Stimulated activated memory B cell treated with anti-CD40 and anti-IgM and Interleukin-4, amounts not matched to agents 10 μg/mL and 1 μg/mL and 100 μg/mL, for 72 hours (primary cell): ENCODE measurements at regions not wholly inside any gene's neighbourhood (a gene's known extent, or its start where the extent isn't known, plus 50 kb on each side); places are given as distances from the start of the nearest gene placed in this dataset.

Experiments
- ATAC-seq: fragments of 150-1000 bp; cut with Tn5 transposase; 2 replicates; pipeline ENCODE4 v1.10.0; 2021
- H3K27ac Mint-ChIP-seq: one replicate; pipeline ENCODE4 v1.8.0; 2022; ENCODE audit warnings: mild to moderate bottlenecking, mixed read lengths
- H3K27me3 Mint-ChIP-seq: one replicate; pipeline ENCODE4 v1.8.0; 2022; ENCODE audit warnings: mixed read lengths
- H3K36me3 Mint-ChIP-seq: one replicate; pipeline ENCODE4 v1.8.0; 2022; ENCODE audit warnings: mixed read lengths
- H3K4me1 Mint-ChIP-seq: one replicate; pipeline ENCODE4 v1.8.0; 2022; ENCODE audit warnings: mixed read lengths
- H3K4me3 Mint-ChIP-seq: one replicate; pipeline ENCODE4 v1.8.0; 2022; ENCODE audit warnings: mild to moderate bottlenecking, moderate library complexity, mixed read lengths
- H3K9me3 Mint-ChIP-seq: one replicate; pipeline ENCODE4 v1.8.0; 2022; ENCODE audit warnings: mixed read lengths

GRCh38 chr3:177286034-177286433 is 88.8 kb upstream of the TBL1XR1 start:
- Mint-ChIP-seq H3K4me3 (no peak overlapping the region), H3K27ac (no peak overlapping the region), H3K27me3 (no peaks in the 10 kb centered on the region), H3K9me3 (no peaks in the 10 kb centered on the region), H3K4me1 (peaks cover 29% of the 10 kb centered on the region), H3K36me3 (peaks cover under 1% of the 10 kb centered on the region)
- no peak for ATAC-seq

GRCh38 chr3:177287231-177287630 is 89.9 kb upstream of the TBL1XR1 start:
- ATAC-seq: no peak
- H3K27ac Mint-ChIP-seq: peak overlapping the region; percentile 3
- H3K9me3 Mint-ChIP-seq: no peaks in the 10 kb centered on the region
- H3K4me1 Mint-ChIP-seq: peaks cover 17% of the 10 kb centered on the region
- H3K27me3 Mint-ChIP-seq: no peaks in the 10 kb centered on the region
- no peak overlapping the region for H3K4me3 Mint-ChIP-seq
- no peaks in the 10 kb centered on the region for H3K36me3 Mint-ChIP-seq

- Mint-ChIP-seq H3K4me3 (no peak overlapping the region), H3K27ac (no peak overlapping the region), H3K36me3 (no peaks in the 10 kb centered on the region), H3K9me3 (no peaks in the 10 kb centered on the region), H3K27me3 (no peaks in the 10 kb centered on the region), H3K4me1 (peaks cover 14% of the 10 kb centered on the region)
- no peak for ATAC-seq
These were observed 93.4 kb upstream of the TBL1XR1 start for GRCh38 chr3:177290633-177291032.

- H3K4me3 Mint-ChIP-seq: no peak overlapping the region
- ATAC-seq: no peak
These were observed 96.9 kb upstream of the TBL1XR1 start for GRCh38 chr3:177294221-177294620.

GRCh38 chr3:177295116-177295515 is 97.8 kb upstream of the TBL1XR1 start:
- no peak overlapping the region for H3K4me3 Mint-ChIP-seq
- no peak overlapping the region for H3K27ac Mint-ChIP-seq
- no peak for ATAC-seq
- H3K4me1 Mint-ChIP-seq: peaks cover 7% of the 10 kb centered on the region
- no peaks in the 10 kb centered on the region for H3K9me3 Mint-ChIP-seq
- H3K36me3 Mint-ChIP-seq: no peaks in the 10 kb centered on the region
- H3K27me3 Mint-ChIP-seq: no peaks in the 10 kb centered on the region

More at GRCh38 chr3:177294221-177294620, 96.9 kb upstream of the TBL1XR1 start:
- no peaks in the 10 kb centered on the region for H3K36me3 Mint-ChIP-seq
- no peaks in the 10 kb centered on the region for H3K27me3 Mint-ChIP-seq
- H3K27ac Mint-ChIP-seq: no peak overlapping the region
- H3K9me3 Mint-ChIP-seq: no peaks in the 10 kb centered on the region
- H3K4me1 Mint-ChIP-seq: peaks cover 7% of the 10 kb centered on the region

- no peaks in the 10 kb centered on the region for H3K36me3 Mint-ChIP-seq
- no peaks in the 10 kb centered on the region for H3K9me3 Mint-ChIP-seq
- no peaks in the 10 kb centered on the region for H3K27me3 Mint-ChIP-seq
- no peak overlapping the region for H3K27ac Mint-ChIP-seq
- no peak overlapping the region for H3K4me3 Mint-ChIP-seq
- ATAC-seq: no peak
- peaks cover 17% of the 10 kb centered on the region for H3K4me1 Mint-ChIP-seq
These were observed 102.0 kb upstream of the TBL1XR1 start for GRCh38 chr3:177299250-177299649.

- Mint-ChIP-seq H3K9me3 (no peaks in the 10 kb centered on the region), H3K4me1 (peaks cover 23% of the 10 kb centered on the region), H3K4me3 (no peak overlapping the region), H3K36me3 (no peaks in the 10 kb centered on the region), H3K27me3 (no peaks in the 10 kb centered on the region), H3K27ac (no peak overlapping the region)
- ATAC-seq: peak; percentile 73
These were observed 103.0 kb upstream of the TBL1XR1 start for GRCh38 chr3:177300039-177300833.

GRCh38 chr3:177300842-177301241 is 103.6 kb upstream of the TBL1XR1 start:
- Mint-ChIP-seq H3K4me1 (peaks cover 26% of the 10 kb centered on the region), H3K4me3 (no peak overlapping the region), H3K36me3 (no peaks in the 10 kb centered on the region), H3K9me3 (no peaks in the 10 kb centered on the region), H3K27ac (no peak overlapping the region), H3K27me3 (no peaks in the 10 kb centered on the region)
- ATAC-seq: no peak

GRCh38 chr3:177306252-177306651 is 109.0 kb upstream of the TBL1XR1 start:
- Mint-ChIP-seq H3K9me3 (no peaks in the 10 kb centered on the region), H3K4me3 (no peak overlapping the region), H3K4me1 (peaks cover 9% of the 10 kb centered on the region), H3K27me3 (no peaks in the 10 kb centered on the region), H3K36me3 (no peaks in the 10 kb centered on the region), H3K27ac (no peak overlapping the region)
- ATAC-seq: no peak

GRCh38 chr3:177307391-177307790 is 110.1 kb upstream of the TBL1XR1 start:
- Mint-ChIP-seq H3K4me3 (no peak overlapping the region), H3K27me3 (no peaks in the 10 kb centered on the region), H3K36me3 (no peaks in the 10 kb centered on the region), H3K4me1 (peaks cover 9% of the 10 kb centered on the region), H3K27ac (no peak overlapping the region), H3K9me3 (no peaks in the 10 kb centered on the region)
- ATAC-seq: no peak

GRCh38 chr3:177307826-177308225 is 110.5 kb upstream of the TBL1XR1 start:
- Mint-ChIP-seq H3K36me3 (no peaks in the 10 kb centered on the region), H3K4me3 (no peak overlapping the region), H3K27ac (no peak overlapping the region), H3K27me3 (no peaks in the 10 kb centered on the region), H3K9me3 (peaks cover 3% of the 10 kb centered on the region), H3K4me1 (peaks cover 9% of the 10 kb centered on the region)
- no peak for ATAC-seq

GRCh38 chr3:177308286-177308685 is 111.0 kb upstream of the TBL1XR1 start:
- Mint-ChIP-seq H3K4me3 (no peak overlapping the region), H3K36me3 (no peaks in the 10 kb centered on the region), H3K27ac (no peak overlapping the region), H3K27me3 (no peaks in the 10 kb centered on the region), H3K4me1 (peaks cover 9% of the 10 kb centered on the region), H3K9me3 (peaks cover 3% of the 10 kb centered on the region)
- ATAC-seq: no peak

- no peak overlapping the region for H3K27ac Mint-ChIP-seq
- no peak overlapping the region for H3K4me3 Mint-ChIP-seq
These were observed 111.6 kb upstream of the TBL1XR1 start for GRCh38 chr3:177308911-177309310.

GRCh38 chr3:177312491-177312890 is 115.2 kb upstream of the TBL1XR1 start:
- Mint-ChIP-seq H3K27ac (no peak overlapping the region), H3K27me3 (no peaks in the 10 kb centered on the region), H3K4me3 (no peak overlapping the region), H3K36me3 (no peaks in the 10 kb centered on the region), H3K9me3 (peaks cover 3% of the 10 kb centered on the region), H3K4me1 (peaks cover 7% of the 10 kb centered on the region)
- ATAC-seq: no peak

More at GRCh38 chr3:177308911-177309310, 111.6 kb upstream of the TBL1XR1 start:
- H3K27me3 Mint-ChIP-seq: no peaks in the 10 kb centered on the region
- peaks cover 3% of the 10 kb centered on the region for H3K9me3 Mint-ChIP-seq
- no peaks in the 10 kb centered on the region for H3K36me3 Mint-ChIP-seq
- H3K4me1 Mint-ChIP-seq: peaks cover 9% of the 10 kb centered on the region
- ATAC-seq: no peak

GRCh38 chr3:177314897-177315296 is 117.6 kb upstream of the TBL1XR1 start:
- H3K27ac Mint-ChIP-seq: peak overlapping the region; percentile 64

GRCh38 chr3:177317247-177317646 is 120.0 kb upstream of the TBL1XR1 start:
- Mint-ChIP-seq H3K27ac (peak overlapping the region; percentile 71), H3K4me3 (no peak overlapping the region), H3K9me3 (peaks cover 3% of the 10 kb centered on the region), H3K27me3 (no peaks in the 10 kb centered on the region), H3K36me3 (no peaks in the 10 kb centered on the region), H3K4me1 (peaks cover 46% of the 10 kb centered on the region)
- ATAC-seq: no peak

More at GRCh38 chr3:177314897-177315296, 117.6 kb upstream of the TBL1XR1 start:
- Mint-ChIP-seq H3K4me3 (no peak overlapping the region), H3K27me3 (no peaks in the 10 kb centered on the region), H3K4me1 (peaks cover 24% of the 10 kb centered on the region), H3K36me3 (no peaks in the 10 kb centered on the region), H3K9me3 (peaks cover 3% of the 10 kb centered on the region)
- ATAC-seq: no peak
